Mucosa of descending colon (tissue), 3 donors: ENCODE measurements at regions not wholly inside any gene's neighbourhood (a gene's known extent, or its start where the extent isn't known, plus 50 kb on each side); places are given as distances from the start of the nearest gene placed in this dataset.
A peak's percentile ranks its signal among the peaks of the same experiment; 100 is the strongest.

Experiments
- ATAC-seq: fragments of 200-7000 bp; cut with Tn5 transposase; one replicate; pipeline ENCODE4 v1.9.1; 2020; ENCODE audit warnings: mild to moderate bottlenecking, moderate library complexity
- DNase-seq, 3 donors: peaks; one replicate each; pipeline ENCODE4 v3.0.0-alpha.2; 2020
- H3K36me3 ChIP-seq: fragments of 200-600 bp; one replicate; pipeline ENCODE4 v1.8.0; 2021; ENCODE audit warnings: low read depth, mild to moderate bottlenecking
- H3K4me1 ChIP-seq: fragments of 200-600 bp; one replicate; pipeline ENCODE4 v1.8.0; 2021; ENCODE audit warnings: low read depth, mild to moderate bottlenecking
- H3K4me3 ChIP-seq: fragments of 200-600 bp; one replicate; pipeline ENCODE4 v1.8.0; 2021; ENCODE audit warnings: mild to moderate bottlenecking
- H3K9me3 ChIP-seq: fragments of 200-600 bp; one replicate; pipeline ENCODE4 v1.8.0; 2021; ENCODE audit warnings: mild to moderate bottlenecking
- CTCF ChIP-seq: fragments of 200-600 bp; IDR thresholded peaks from one replicate; pipeline ENCODE4 v1.8.0; 2022; ENCODE audit warnings: antibody characterized with exemption, mild to moderate bottlenecking
- intact Hi-C, 2 donors: fragments of 100-400 bp; cut with DNase I in 1 of 2; cut with micrococcal nuclease in 1 of 2; formaldehyde crosslinking; loops; one replicate each; pipeline versions ENCODE4 v1.11.0 to v1.11.1; 2022; cut with DNase I, micrococcal nuclease
- donor health status: DM: no; HTN: no; CAD: no; lungs with moderate emphysema.
- donor health status: DM: no; HTN: no; CAD: no.
- donor health status: DM: no; HTN: yes; CAD: no.

- TF ChIP-seq CTCF: no peak
- Histone ChIP-seq H3K4me1 (no peaks in the 10 kb centered on the region), H3K36me3 (no peaks in the 10 kb centered on the region), H3K4me3 (no peak overlapping the region), H3K9me3 (no peaks in the 10 kb centered on the region)
- intact Hi-C loops: no loop called here
- DNase-seq (no peak), ATAC-seq (no peak)
Observed at GRCh38 chr2:129337076-129337475, 642.4 kb upstream of the RAB6C start.

- intact Hi-C loops: no loop called here
- no peak overlapping the region for H3K4me3 ChIP-seq
- no peaks in the 10 kb centered on the region for H3K4me1 ChIP-seq
- no peaks in the 10 kb centered on the region for H3K9me3 ChIP-seq
- DNase-seq: no peak
- no peak for TF ChIP-seq CTCF
- H3K36me3 ChIP-seq: no peaks in the 10 kb centered on the region
- no peak for ATAC-seq
Observed at GRCh38 chr2:129345540-129345939, 633.9 kb upstream of the RAB6C start.

GRCh38 chr2:129347486-129348217 lies 631.8 kb upstream of the RAB6C start:
- intact Hi-C loops: no loop called here
- DNase-seq (peak in 1 of 3 donors; percentile 42), ATAC-seq (peak; percentile 54)
- H3K4me1 ChIP-seq: no peaks in the 10 kb centered on the region
- no peaks in the 10 kb centered on the region for H3K36me3 ChIP-seq
- no peak for TF ChIP-seq CTCF
- no peak overlapping the region for H3K4me3 ChIP-seq
- H3K9me3 ChIP-seq: no peaks in the 10 kb centered on the region

- Histone ChIP-seq H3K9me3 (no peaks in the 10 kb centered on the region), H3K36me3 (no peaks in the 10 kb centered on the region), H3K4me1 (no peaks in the 10 kb centered on the region), H3K4me3 (no peak overlapping the region)
- no peak for TF ChIP-seq CTCF
- no peak for DNase-seq
- intact Hi-C loops: no loop called here
- ATAC-seq: no peak
Observed at GRCh38 chr2:129354631-129355030, 624.8 kb upstream of the RAB6C start.

GRCh38 chr2:129361688-129362087 lies 617.8 kb upstream of the RAB6C start:
- intact Hi-C loops: no loop called here
- no peak for ATAC-seq
- H3K4me1 ChIP-seq: no peaks in the 10 kb centered on the region
- no peak for DNase-seq
- no peak overlapping the region for H3K4me3 ChIP-seq
- TF ChIP-seq CTCF: no peak
- no peaks in the 10 kb centered on the region for H3K36me3 ChIP-seq
- no peaks in the 10 kb centered on the region for H3K9me3 ChIP-seq

- ATAC-seq: no peak
- intact Hi-C loops: no loop called here
Observed at GRCh38 chr2:129366263-129366662, 613.2 kb upstream of the RAB6C start.

More at GRCh38 chr2:129366263-129366662, 613.2 kb upstream of the RAB6C start:
- no peak for TF ChIP-seq CTCF
- no peak for DNase-seq
- Histone ChIP-seq H3K4me3 (no peak overlapping the region), H3K36me3 (no peaks in the 10 kb centered on the region), H3K9me3 (no peaks in the 10 kb centered on the region), H3K4me1 (no peaks in the 10 kb centered on the region)
